H1 (cell line): ENCODE measurements at regions not wholly inside any gene's neighbourhood (a gene's known extent, or its start where the extent isn't known, plus 50 kb on each side); places are given as distances from the start of the nearest gene placed in this dataset.
"Not testable (repeated sequence)": the region's sequence is repeated elsewhere in the genome, so short reads cannot be mapped to it uniquely, and the experiment has no call there.

Experiments
- CTCF ChIA-PET: fragments of 300-600 bp; sonication (Branson Sonifier 250); formaldehyde crosslinking; loops from one replicate; lab custom pipeline; 2021; ENCODE audit not compliant: partially characterized antibody; lab: Charles Lee
- POLR2A ChIA-PET: fragments of 300-600 bp; sonication (Branson Sonifier 250); formaldehyde crosslinking; loops from one replicate; lab custom pipeline; 2021; ENCODE audit warnings: inconsistent platforms; ENCODE audit not compliant: partially characterized antibody; lab: Charles Lee
- DNase-seq, 2 experiments: peaks; one replicate each; pipeline versions ENCODE4 v3.0.0 to v3.0.0-alpha.2; 2010 to 2022; ENCODE audit warnings: low spot score in 2 of 2, low read depth in 1 of 2, mixed read lengths in 1 of 2
- FAIRE-seq: peaks from 2 replicates; lab custom pipeline; 2011; peaks lifted over from hg19 to GRCh38; lab: Jason Lieb, UNC
- H2AFZ ChIP-seq: 2 replicates; pipeline ENCODE4 v1.8.1; 2012; ENCODE audit warnings: low read length, inconsistent platforms
- H2AK5ac ChIP-seq: 2 replicates; pipeline ENCODE4 v1.6.1; 2013; ENCODE audit warnings: low read depth, low read length
- H2BK120ac ChIP-seq: replicated peaks from 2 replicates; pipeline ENCODE3; 2013; ENCODE audit warnings: low read depth, low read length, inconsistent platforms
- H2BK12ac ChIP-seq: 2 replicates; pipeline ENCODE4 v1.6.1; 2013; ENCODE audit warnings: low read depth, low read length
- H2BK15ac ChIP-seq: 2 replicates; pipeline ENCODE4 v1.6.1; 2013; ENCODE audit warnings: low read length
- H2BK20ac ChIP-seq: 2 replicates; pipeline ENCODE4 v1.6.1; 2013; ENCODE audit warnings: low read length
- H2BK5ac ChIP-seq: 2 replicates; pipeline ENCODE4 v1.6.1; 2013; ENCODE audit warnings: low read depth, low read length
- H3K14ac ChIP-seq: 2 replicates; pipeline ENCODE4 v1.6.1; 2013; ENCODE audit warnings: inconsistent platforms; ENCODE audit not compliant: insufficient read length
- H3K18ac ChIP-seq: 2 replicates; pipeline ENCODE4 v1.6.1; 2013; ENCODE audit warnings: low read length; ENCODE audit errors: extremely low read depth
- H3K23ac ChIP-seq: 2 replicates; pipeline ENCODE4 v1.6.1; 2013; ENCODE audit warnings: inconsistent platforms; ENCODE audit not compliant: insufficient read length
- H3K23me2 ChIP-seq: 2 replicates; pipeline ENCODE4 v1.6.1; 2013; ENCODE audit warnings: low read depth, low read length
- H3K27ac ChIP-seq: 2 replicates; pipeline ENCODE4 v1.6.1; 2011; ENCODE audit warnings: low read depth, low read length, inconsistent platforms
- H3K27me3 ChIP-seq, 4 experiments: replicated peaks in 1 of 4; 1 replicate in 1 of 4; 2 replicates in 3 of 4; pipeline versions ENCODE4 v1.6.1 to v1.8.1; 2011 to 2013; ENCODE audit warnings: low read length in 3 of 4, mild to moderate bottlenecking in 3 of 4, inconsistent platforms in 2 of 4, mixed read lengths in 2 of 4, moderate library complexity in 1 of 4; ENCODE audit not compliant: control insufficient read depth in 3 of 4, insufficient read depth in 3 of 4; ENCODE audit errors: extremely low read depth in 1 of 4
- H3K36me3 ChIP-seq, 4 experiments: 2 replicates each; pipeline versions ENCODE4 v1.6.1 to v1.8.1; 2011 to 2013; ENCODE audit warnings: mild to moderate bottlenecking in 4 of 4, low read length in 3 of 4, moderate library complexity in 2 of 4, control low read depth in 1 of 4, inconsistent platforms in 1 of 4; ENCODE audit not compliant: insufficient read depth in 4 of 4, control insufficient read depth in 2 of 4
- H3K4ac ChIP-seq: replicated peaks from 2 replicates; pipeline ENCODE3; 2013; ENCODE audit warnings: low read length, low read depth, mixed read lengths, inconsistent platforms; ENCODE audit not compliant: insufficient read length
- H3K4me1 ChIP-seq, 4 experiments: replicated peaks in 1 of 4; 1 replicate in 1 of 4; 2 replicates in 3 of 4; pipeline versions ENCODE4 v1.6.1 to v1.8.1; 2011 to 2013; ENCODE audit warnings: low read length in 3 of 4, inconsistent platforms in 2 of 4, mixed read lengths in 1 of 4; ENCODE audit not compliant: insufficient read depth in 4 of 4, control insufficient read depth in 3 of 4
- H3K4me2 ChIP-seq, 2 experiments: 2 replicates each; pipeline versions ENCODE4 v1.6.1 to v1.8.1; 2011 to 2013; ENCODE audit warnings: low read depth in 2 of 2, low read length in 2 of 2, control low read depth in 1 of 2, inconsistent platforms in 1 of 2, mild to moderate bottlenecking in 1 of 2; ENCODE audit not compliant: insufficient read depth in 1 of 2
- H3K4me3 ChIP-seq, 4 experiments: fragments of 200-600, 300-600 bp in 1 of 4; sonication (generic), shearing (Covaris generic), sonication (Bioruptor Twin) in 1 of 4; 2 replicates each; pipeline versions ENCODE4 v1.5.1 to v1.8.1; 2011 to 2016; ENCODE audit warnings: low read length in 4 of 4, low read depth in 3 of 4, control low read depth in 2 of 4, inconsistent platforms in 2 of 4, mild to moderate bottlenecking in 2 of 4, mixed read lengths in 1 of 4, moderate library complexity in 1 of 4; ENCODE audit not compliant: insufficient read depth in 2 of 4; ENCODE audit errors: extremely low read depth in 1 of 4
- H3K56ac ChIP-seq: replicated peaks from 2 replicates; pipeline ENCODE3; 2013; ENCODE audit warnings: low read depth, mild to moderate bottlenecking, mixed read lengths, low read length, inconsistent platforms; ENCODE audit not compliant: insufficient read length
- H3K79me1 ChIP-seq: 2 replicates; pipeline ENCODE4 v1.6.1; 2013; ENCODE audit warnings: low read depth, low read length, control low read depth
- H3K79me2 ChIP-seq, 2 experiments: 2 replicates each; pipeline versions ENCODE4 v1.6.1 to v1.8.1; 2012 to 2013; ENCODE audit warnings: low read length in 2 of 2, mild to moderate bottlenecking in 2 of 2, inconsistent platforms in 1 of 2; ENCODE audit not compliant: insufficient read depth in 2 of 2, control insufficient read depth in 1 of 2
- H3K9ac ChIP-seq, 4 experiments: replicated peaks in 1 of 4; 1 replicate in 1 of 4; 2 replicates in 3 of 4; pipeline versions ENCODE4 v1.6.1 to v1.8.1; 2011 to 2013; ENCODE audit warnings: low read depth in 3 of 4, low read length in 3 of 4, control low read depth in 2 of 4, mild to moderate bottlenecking in 2 of 4, moderate library complexity in 2 of 4, inconsistent platforms in 1 of 4; ENCODE audit errors: extremely low read depth in 1 of 4
- H3K9me3 ChIP-seq, 2 experiments: 2 replicates each; pipeline versions ENCODE4 v1.6.1 to v1.8.1; 2012 to 2013; ENCODE audit warnings: mild to moderate bottlenecking in 2 of 2, moderate library complexity in 2 of 2, control low read depth in 1 of 2, inconsistent platforms in 1 of 2, low read depth in 1 of 2, low read length in 1 of 2, mixed read lengths in 1 of 2; ENCODE audit not compliant: insufficient read depth in 2 of 2
- H4K20me1 ChIP-seq, 2 experiments: replicated peaks in 1 of 2; 2 replicates each; pipeline versions ENCODE3 to v1.8.1; 2011 to 2013; ENCODE audit warnings: inconsistent platforms in 2 of 2, low read length in 2 of 2, mild to moderate bottlenecking in 1 of 2; ENCODE audit not compliant: insufficient read depth in 2 of 2, control insufficient read depth in 1 of 2
- H4K5ac ChIP-seq: 2 replicates; pipeline ENCODE4 v1.6.1; 2013; ENCODE audit warnings: low read length, low read depth, mixed read lengths, inconsistent platforms; ENCODE audit not compliant: insufficient read length
- H4K8ac ChIP-seq: 2 replicates; pipeline ENCODE4 v1.8.0; 2013; ENCODE audit warnings: mild to moderate bottlenecking, moderate library complexity, low read length, inconsistent platforms; ENCODE audit not compliant: insufficient read depth; ENCODE audit errors: extremely low read depth
- H4K91ac ChIP-seq: replicated peaks from 2 replicates; pipeline ENCODE3; 2013; ENCODE audit warnings: low read length, mixed read lengths, inconsistent platforms; ENCODE audit not compliant: insufficient read length

DNA sequence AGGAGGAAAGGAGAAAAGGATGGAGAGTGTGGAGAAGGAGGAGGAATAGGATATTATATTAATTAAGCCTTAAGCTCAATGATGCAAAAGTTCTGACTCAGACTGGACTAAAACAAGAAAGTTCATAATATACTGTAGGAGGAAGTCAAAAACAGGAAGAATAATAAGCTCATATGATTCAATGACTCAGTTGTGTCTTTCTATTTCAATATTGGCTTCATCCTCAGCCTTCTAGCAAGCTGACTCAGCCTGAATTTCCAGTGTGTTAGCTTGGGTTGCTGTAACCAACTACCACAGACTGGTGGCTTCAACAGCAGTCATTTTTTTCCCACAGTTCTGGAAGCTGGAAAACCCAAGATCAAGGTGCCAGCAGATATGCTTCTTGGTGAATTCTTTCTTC, 254.8 kb upstream of the DPP6 start:
- H3K27ac ChIP-seq, POLR2A ChIA-PET, H4K8ac ChIP-seq, H3K9ac ChIP-seq, H3K23me2 ChIP-seq, H3K9me3 ChIP-seq, CTCF ChIA-PET, H3K14ac ChIP-seq, H2BK120ac ChIP-seq, H3K18ac ChIP-seq, H2BK20ac ChIP-seq, H2AFZ ChIP-seq, H3K36me3 ChIP-seq, H2AK5ac ChIP-seq, FAIRE-seq, H2BK5ac ChIP-seq, DNase-seq, H3K4me1 ChIP-seq, H3K56ac ChIP-seq, H3K27me3 ChIP-seq, H3K4me2 ChIP-seq, H3K79me2 ChIP-seq, H3K4me3 ChIP-seq, H3K23ac ChIP-seq, H2BK12ac ChIP-seq, H4K20me1 ChIP-seq, H3K79me1 ChIP-seq, H2BK15ac ChIP-seq, H4K5ac ChIP-seq, H4K91ac ChIP-seq, H3K4ac ChIP-seq: not testable (repeated sequence)
